IMR-90 (cell line): ENCODE measurements at regions not wholly inside any gene's neighbourhood (a gene's known extent, or its start where the extent isn't known, plus 50 kb on each side); places are given as distances from the start of the nearest gene placed in this dataset.

ENCODE experiments used
- ATAC-seq: fragments of 200-7000 bp; cut with Tn5 transposase; 2 replicates; pipeline ENCODE4 v1.9.1; 2020; ENCODE audit warnings: low read depth, mild to moderate bottlenecking, moderate library complexity
- BruUV-seq: library from RNA; stranded (reverse); fragments of 400-500 nt; replicated peaks from 2 replicates; lab custom pipeline; 2021; lab: Mats Ljungman, UMichigan
- CTCF ChIA-PET: fragments of 300-600 bp; formaldehyde crosslinking; extraction: SDS; loops from one replicate; lab custom pipeline; 2021; ENCODE audit warnings: antibody characterized with exemption; lab: Yijun Ruan, JAX
- POLR2A ChIA-PET: fragments of 300-600 bp; sonication (Branson Sonifier 250); formaldehyde crosslinking; loops from one replicate; lab custom pipeline; 2022; ENCODE audit warnings: antibody characterized with exemption; ENCODE audit not compliant: unreplicated experiment; lab: Charles Lee
- DNase-seq: peaks from one replicate; pipeline ENCODE4 v3.0.0; 2013
- H2AFZ ChIP-seq: replicated peaks from 2 replicates; pipeline ENCODE3; 2013; ENCODE audit warnings: low read length, mild to moderate bottlenecking; ENCODE audit not compliant: poor library complexity
- H2AK5ac ChIP-seq: 2 replicates; pipeline ENCODE4 v1.6.1; 2013; ENCODE audit warnings: low read depth, low read length, inconsistent platforms
- H2AK9ac ChIP-seq: replicated peaks from 2 replicates; pipeline ENCODE3; 2013; ENCODE audit warnings: mild to moderate bottlenecking, low read depth, low read length, moderate library complexity; ENCODE audit not compliant: poor library complexity
- H2BK120ac ChIP-seq: 2 replicates; pipeline ENCODE4 v1.6.1; 2013; ENCODE audit warnings: low read depth, low read length, inconsistent platforms
- H2BK15ac ChIP-seq: 3 replicates; pipeline ENCODE4 v1.6.1; 2013; ENCODE audit warnings: low read depth, low read length, inconsistent platforms
- H2BK20ac ChIP-seq: 2 replicates; pipeline ENCODE4 v1.6.1; 2013; ENCODE audit warnings: low read depth, mild to moderate bottlenecking, inconsistent platforms, low read length, moderate library complexity
- H2BK5ac ChIP-seq: 2 replicates; pipeline ENCODE4 v1.6.1; 2013; ENCODE audit warnings: mild to moderate bottlenecking, low read depth, low read length, inconsistent platforms; ENCODE audit not compliant: poor library complexity, severe bottlenecking
- H3K14ac ChIP-seq: replicated peaks from 2 replicates; pipeline ENCODE4 v1.6.1; 2013; ENCODE audit warnings: low read depth, low read length, inconsistent platforms
- H3K18ac ChIP-seq: 2 replicates; pipeline ENCODE4 v1.6.1; 2013; ENCODE audit warnings: low read depth, low read length, control low read depth
- H3K23ac ChIP-seq: 2 replicates; pipeline ENCODE4 v1.6.1; 2013; ENCODE audit warnings: low read depth, low read length, inconsistent platforms
- H3K27ac ChIP-seq: 2 replicates; pipeline ENCODE4 v1.5.1; 2013; ENCODE audit warnings: mild to moderate bottlenecking, control low read depth, low read length; ENCODE audit not compliant: insufficient read depth
- H3K27me3 ChIP-seq: 2 replicates; pipeline ENCODE4 v1.6.1; 2013; ENCODE audit warnings: low read length; ENCODE audit not compliant: control insufficient read depth, insufficient read depth
- H3K36me3 ChIP-seq: 2 replicates; pipeline ENCODE4 v1.6.1; 2013; ENCODE audit warnings: low read length, mixed read lengths; ENCODE audit not compliant: control insufficient read depth, insufficient read depth
- H3K4ac ChIP-seq: 2 replicates; pipeline ENCODE4 v1.6.1; 2013; ENCODE audit warnings: low read depth, low read length, inconsistent platforms
- H3K4me1 ChIP-seq: 2 replicates; pipeline ENCODE4 v1.6.1; 2013; ENCODE audit warnings: low read length, mixed read lengths; ENCODE audit not compliant: control insufficient read depth, insufficient read depth
- H3K4me2 ChIP-seq: 2 replicates; pipeline ENCODE4 v1.6.1; 2013; ENCODE audit warnings: low read depth, mild to moderate bottlenecking, control low read depth, low read length, moderate library complexity
- H3K4me3 ChIP-seq: 2 replicates; pipeline ENCODE4 v1.5.1; 2013; ENCODE audit warnings: low read depth, mild to moderate bottlenecking, control low read depth, low read length, moderate library complexity; ENCODE audit not compliant: insufficient read depth
- H3K56ac ChIP-seq: 2 replicates; pipeline ENCODE4 v1.6.1; 2013; ENCODE audit warnings: low read length, inconsistent platforms; ENCODE audit not compliant: insufficient read depth; ENCODE audit errors: extremely low read depth
- H3K79me1 ChIP-seq, 2 experiments: 2 replicates each; pipeline ENCODE4 v1.6.1; 2013; ENCODE audit warnings: low read length in 2 of 2, inconsistent platforms in 1 of 2, low read depth in 1 of 2
- H3K9ac ChIP-seq: 2 replicates; pipeline ENCODE4 v1.6.1; 2013; ENCODE audit warnings: low read depth, low read length, control low read depth
- H3K9me1 ChIP-seq: 2 replicates; pipeline ENCODE4 v1.6.1; 2013; ENCODE audit warnings: low read length, inconsistent platforms; ENCODE audit not compliant: insufficient read depth
- H3K9me3 ChIP-seq: 2 replicates; pipeline ENCODE4 v1.6.1; 2013; ENCODE audit warnings: low read length; ENCODE audit not compliant: control insufficient read depth, insufficient read depth
- H4K20me1 ChIP-seq: 2 replicates; pipeline ENCODE4 v1.6.1; 2013; ENCODE audit warnings: low read length, inconsistent platforms; ENCODE audit not compliant: insufficient read depth
- H4K5ac ChIP-seq: 2 replicates; pipeline ENCODE4 v1.6.1; 2013; ENCODE audit warnings: mild to moderate bottlenecking, low read depth, low read length, control low read depth
- H4K8ac ChIP-seq, 2 experiments: 2 replicates each; pipeline ENCODE4 v1.6.1; 2013; ENCODE audit warnings: low read depth in 2 of 2, low read length in 2 of 2, control low read depth in 1 of 2, inconsistent platforms in 1 of 2
- H4K91ac ChIP-seq: 2 replicates; pipeline ENCODE4 v1.6.1; 2013; ENCODE audit warnings: low read depth, low read length, inconsistent platforms; ENCODE audit not compliant: insufficient read depth
- BHLHE40 ChIP-seq: fragments of 150-350 bp; IDR thresholded peaks from 2 replicates; pipeline ENCODE4 v1.6.1; 2016; ENCODE audit warnings: mild to moderate bottlenecking, low read depth, low read length
- CEBPB ChIP-seq: IDR thresholded peaks from 2 replicates; pipeline ENCODE4 v1.6.1; 2012; ENCODE audit warnings: low read depth, low read length, improper control_type of control experiment
- CHD1 ChIP-seq: IDR thresholded peaks from 2 replicates; pipeline ENCODE4 v1.6.1; 2012; ENCODE audit warnings: low read depth, low read length, improper control_type of control experiment
- FOS ChIP-seq: fragments of 150-350 bp; IDR thresholded peaks from 2 replicates; pipeline ENCODE4 v1.6.1; 2016; ENCODE audit warnings: low read depth, low read length
- MAFK ChIP-seq: IDR thresholded peaks from 2 replicates; pipeline ENCODE4 v1.6.1; 2012; ENCODE audit warnings: low read depth, low read length, improper control_type of control experiment
- MAZ ChIP-seq: IDR thresholded peaks from 2 replicates; pipeline ENCODE4 v1.6.1; 2012; ENCODE audit warnings: low read depth, mild to moderate bottlenecking, low read length, improper control_type of control experiment, moderate library complexity, borderline replicate concordance
- MXI1 ChIP-seq: IDR thresholded peaks from 2 replicates; pipeline ENCODE4 v1.6.1; 2012; ENCODE audit warnings: low read depth, mild to moderate bottlenecking, low read length, moderate library complexity, borderline replicate concordance
- NFE2L2 ChIP-seq: fragments of 150-350 bp; IDR thresholded peaks from 2 replicates; pipeline ENCODE4 v1.6.1; 2016; ENCODE audit warnings: low read depth, mild to moderate bottlenecking, low read length
- POLR2A ChIP-seq: IDR thresholded peaks from 2 replicates; pipeline ENCODE4 v1.6.1; 2012; ENCODE audit warnings: mild to moderate bottlenecking, low read depth, low read length
- RAD21 ChIP-seq: IDR thresholded peaks from 2 replicates; pipeline ENCODE4 v1.6.1; 2012; ENCODE audit warnings: low read length, improper control_type of control experiment
- RCOR1 ChIP-seq: IDR thresholded peaks from 2 replicates; pipeline ENCODE4 v1.6.1; 2012; ENCODE audit warnings: mild to moderate bottlenecking, low read length, improper control_type of control experiment; ENCODE audit not compliant: insufficient replicate concordance
- RFX5 ChIP-seq: IDR thresholded peaks from 2 replicates; pipeline ENCODE4 v1.8.0; 2012; ENCODE audit warnings: low read depth, mild to moderate bottlenecking, low read length, moderate library complexity
- SMC3 ChIP-seq: fragments of 150-350 bp; IDR thresholded peaks from 2 replicates; pipeline ENCODE4 v1.6.1; 2016; ENCODE audit warnings: low read depth, mild to moderate bottlenecking, antibody characterized with exemption, low read length, moderate library complexity
- WGBS, 2 experiments: methylation state at CpG; one replicate each; pipeline versions ENCODE4 v1.1.5 to v1.1.7; 2013; ENCODE audit warnings: missing lambda C conversion rate in 2 of 2; ENCODE audit not compliant: insufficient read length in 1 of 2; ENCODE audit errors: extremely low coverage in 2 of 2; 5-methylcytosine and 5-hydroxymethylcytosine counted together
- dilution Hi-C: fragments of 300-500 bp; cut with HindIII; formaldehyde crosslinking; loops from one replicate; pipeline ENCODE4 v1.14.3; 2018; ENCODE audit warnings: low sequenced_read_pairs; ENCODE audit not compliant: unreplicated experiment
- in situ Hi-C: fragments of 300-500 bp; cut with MboI; formaldehyde crosslinking; loops from 3 replicates; pipeline ENCODE4 v1.14.3; 2019; ENCODE audit warnings: low sequenced_read_pairs, inconsistent platforms, mixed read lengths
- intact Hi-C: fragments of 100-400 bp; cut with micrococcal nuclease; formaldehyde crosslinking; loops from 2 replicates; pipeline ENCODE4 v1.10.0; 2022
- TF ChIP-seq, protein P1 (sequence below): fragments of 150-350 bp; IDR thresholded peaks from 2 replicates; pipeline ENCODE4 v1.6.1; 2016; ENCODE audit warnings: low read depth, mild to moderate bottlenecking, low read length, moderate library complexity, borderline replicate concordance
- TF ChIP-seq, protein P2 (sequence below): conservative IDR thresholded peaks from 2 replicates; pipeline ENCODE4 v1.5.1; 2012; ENCODE audit warnings: mild to moderate bottlenecking, low read depth, low read length, improper control_type of control experiment
- TF ChIP-seq, protein P3 (sequence below): fragments of 150-350 bp; IDR thresholded peaks from 2 replicates; pipeline ENCODE4 v1.6.1; 2017; ENCODE audit warnings: mild to moderate bottlenecking, antibody characterized with exemption, low read length, low read depth

DNA sequence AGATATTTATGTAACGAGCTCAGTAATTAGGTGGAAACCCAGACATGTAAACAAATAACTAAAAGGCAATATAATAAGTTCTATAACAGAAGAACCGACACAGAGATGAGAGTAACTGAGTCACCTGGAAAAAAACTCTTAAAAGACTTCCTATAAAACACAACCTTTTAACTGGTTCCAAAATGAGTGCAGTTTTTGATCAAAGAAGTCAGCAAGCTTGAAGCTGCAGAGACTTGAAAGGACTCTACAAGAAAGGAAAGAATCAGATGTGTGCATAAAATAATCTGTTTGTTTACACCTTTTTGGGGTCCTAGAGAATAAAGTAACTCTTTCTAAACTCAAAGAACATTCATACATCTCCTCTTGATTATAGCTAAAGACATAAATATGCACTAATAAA lies 560.4 kb upstream of the CCDC54 start:
- Histone ChIP-seq H2AK9ac (no peak overlapping the region), H4K5ac (no peak overlapping the region), H3K27me3 (no peaks in the 10 kb centered on the region), H3K14ac (no peak overlapping the region), H3K4me2 (no peak overlapping the region), H3K9ac (no peak overlapping the region), H3K79me1 (no peaks in the 10 kb centered on the region), H4K8ac (no peak overlapping the region), H3K27ac (no peak overlapping the region), H2BK20ac (no peak overlapping the region), H2BK120ac (no peak overlapping the region), H3K56ac (no peak overlapping the region), H3K9me1 (no peaks in the 10 kb centered on the region), H3K36me3 (no peaks in the 10 kb centered on the region), H2BK15ac (no peak overlapping the region), H3K23ac (no peak overlapping the region), H3K4ac (no peak overlapping the region), H4K91ac (no peak overlapping the region), H4K20me1 (no peaks in the 10 kb centered on the region), H3K18ac (no peak overlapping the region), H2AFZ (no peak overlapping the region), H3K4me3 (no peak overlapping the region), H3K9me3 (no peaks in the 10 kb centered on the region), H2AK5ac (no peak overlapping the region), H3K4me1 (no peaks in the 10 kb centered on the region), H2BK5ac (no peak overlapping the region)
- intact Hi-C loops = no loop called here
- ChIA-PET POLR2A (no interaction called here), CTCF (interaction anchor here (0.6 to 1.0 kb wide), 2 partner anchors 14 to 44 kb away, joined by 3 read pairs; no protein-coding TSS in a partner anchor)
- ATAC-seq = no peak
- no TSS peak for BruUV-seq
- WGBS, 2 experiments = no CpG with 5 or more reads among the region's 2 CpGs
- TF ChIP-seq SMC3 (no peak), POLR2A (no peak), RCOR1 (no peak), CHD1 (no peak), RFX5 (no peak), MAZ (no peak), MXI1 (no peak), NFE2L2 (no peak), CEBPB (no peak), BHLHE40 (no peak), MAFK (no peak), RAD21 (no peak), FOS (no peak)
- TF ChIP-seq, protein P1, sequence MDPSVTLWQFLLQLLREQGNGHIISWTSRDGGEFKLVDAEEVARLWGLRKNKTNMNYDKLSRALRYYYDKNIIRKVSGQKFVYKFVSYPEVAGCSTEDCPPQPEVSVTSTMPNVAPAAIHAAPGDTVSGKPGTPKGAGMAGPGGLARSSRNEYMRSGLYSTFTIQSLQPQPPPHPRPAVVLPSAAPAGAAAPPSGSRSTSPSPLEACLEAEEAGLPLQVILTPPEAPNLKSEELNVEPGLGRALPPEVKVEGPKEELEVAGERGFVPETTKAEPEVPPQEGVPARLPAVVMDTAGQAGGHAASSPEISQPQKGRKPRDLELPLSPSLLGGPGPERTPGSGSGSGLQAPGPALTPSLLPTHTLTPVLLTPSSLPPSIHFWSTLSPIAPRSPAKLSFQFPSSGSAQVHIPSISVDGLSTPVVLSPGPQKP = no peak
- TF ChIP-seq, protein P2, sequence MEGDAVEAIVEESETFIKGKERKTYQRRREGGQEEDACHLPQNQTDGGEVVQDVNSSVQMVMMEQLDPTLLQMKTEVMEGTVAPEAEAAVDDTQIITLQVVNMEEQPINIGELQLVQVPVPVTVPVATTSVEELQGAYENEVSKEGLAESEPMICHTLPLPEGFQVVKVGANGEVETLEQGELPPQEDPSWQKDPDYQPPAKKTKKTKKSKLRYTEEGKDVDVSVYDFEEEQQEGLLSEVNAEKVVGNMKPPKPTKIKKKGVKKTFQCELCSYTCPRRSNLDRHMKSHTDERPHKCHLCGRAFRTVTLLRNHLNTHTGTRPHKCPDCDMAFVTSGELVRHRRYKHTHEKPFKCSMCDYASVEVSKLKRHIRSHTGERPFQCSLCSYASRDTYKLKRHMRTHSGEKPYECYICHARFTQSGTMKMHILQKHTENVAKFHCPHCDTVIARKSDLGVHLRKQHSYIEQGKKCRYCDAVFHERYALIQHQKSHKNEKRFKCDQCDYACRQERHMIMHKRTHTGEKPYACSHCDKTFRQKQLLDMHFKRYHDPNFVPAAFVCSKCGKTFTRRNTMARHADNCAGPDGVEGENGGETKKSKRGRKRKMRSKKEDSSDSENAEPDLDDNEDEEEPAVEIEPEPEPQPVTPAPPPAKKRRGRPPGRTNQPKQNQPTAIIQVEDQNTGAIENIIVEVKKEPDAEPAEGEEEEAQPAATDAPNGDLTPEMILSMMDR = no peak
- TF ChIP-seq, protein P3, sequence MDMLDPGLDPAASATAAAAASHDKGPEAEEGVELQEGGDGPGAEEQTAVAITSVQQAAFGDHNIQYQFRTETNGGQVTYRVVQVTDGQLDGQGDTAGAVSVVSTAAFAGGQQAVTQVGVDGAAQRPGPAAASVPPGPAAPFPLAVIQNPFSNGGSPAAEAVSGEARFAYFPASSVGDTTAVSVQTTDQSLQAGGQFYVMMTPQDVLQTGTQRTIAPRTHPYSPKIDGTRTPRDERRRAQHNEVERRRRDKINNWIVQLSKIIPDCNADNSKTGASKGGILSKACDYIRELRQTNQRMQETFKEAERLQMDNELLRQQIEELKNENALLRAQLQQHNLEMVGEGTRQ = no peak
- DNase-seq = no peak
- in situ Hi-C loops = no loop called here
- dilution Hi-C loops = no loop called here
